Coronary artery (tissue), 2 donors: ENCODE measurements at regions not wholly inside any gene's neighbourhood (a gene's known extent, or its start where the extent isn't known, plus 50 kb on each side); places are given as distances from the start of the nearest gene placed in this dataset.

Source experiments
- DNase-seq: peaks from one replicate; pipeline ENCODE4 v3.0.0-alpha.2; 2017; ENCODE audit warnings: low spot score
- H3K27ac ChIP-seq, 2 donors: fragments of 200-600 bp; sonication (generic); one replicate each; pipeline ENCODE4 v1.5.1; 2016 to 2019
- H3K4me3 ChIP-seq: fragments of 200-600 bp; sonication (generic); 2 replicates; pipeline ENCODE4 v1.5.1; 2016; ENCODE audit warnings: mild to moderate bottlenecking, moderate library complexity
- CTCF ChIP-seq: fragments of 200-600 bp; sonication (generic); IDR thresholded peaks from one replicate; pipeline ENCODE4 v1.5.1; 2019; ENCODE audit warnings: antibody characterized with exemption

GRCh38 chr12:105864316-105864715 is 274.4 kb downstream of the NUAK1 start:
- Histone ChIP-seq H3K4me3 (no peak overlapping the region), H3K27ac (no peak overlapping the region)
- no peak for TF ChIP-seq CTCF
- no peak for DNase-seq

- DNase-seq: no peak
- Histone ChIP-seq H3K27ac (no peak overlapping the region), H3K4me3 (no peak overlapping the region)
- no peak for TF ChIP-seq CTCF
These were observed 273.9 kb downstream of the NUAK1 start for GRCh38 chr12:105864901-105865300.

DNA sequence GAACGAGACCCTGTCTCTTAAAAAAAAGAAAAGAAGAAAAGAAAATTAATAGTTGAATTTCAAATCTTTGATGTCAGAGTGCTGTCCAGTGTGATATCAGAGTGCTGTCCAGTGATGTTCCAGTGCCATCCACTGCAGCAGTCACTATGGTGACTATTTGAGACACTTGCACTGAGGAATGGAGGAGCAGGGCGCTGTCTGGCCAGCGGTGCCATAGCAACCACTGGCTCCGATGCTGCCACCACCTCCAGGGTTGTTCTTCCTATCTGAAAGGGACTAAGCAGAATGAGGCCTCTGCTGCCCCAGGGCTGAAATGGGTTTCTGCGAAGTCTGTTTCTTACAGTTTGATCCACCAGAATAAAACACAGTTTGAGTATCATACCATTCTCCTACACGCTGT is 272.9 kb downstream of the NUAK1 start:
- H3K4me3 ChIP-seq: no peak overlapping the region
- TF ChIP-seq CTCF: no peak
- DNase-seq: no peak
- no peak overlapping the region for H3K27ac ChIP-seq

DNA sequence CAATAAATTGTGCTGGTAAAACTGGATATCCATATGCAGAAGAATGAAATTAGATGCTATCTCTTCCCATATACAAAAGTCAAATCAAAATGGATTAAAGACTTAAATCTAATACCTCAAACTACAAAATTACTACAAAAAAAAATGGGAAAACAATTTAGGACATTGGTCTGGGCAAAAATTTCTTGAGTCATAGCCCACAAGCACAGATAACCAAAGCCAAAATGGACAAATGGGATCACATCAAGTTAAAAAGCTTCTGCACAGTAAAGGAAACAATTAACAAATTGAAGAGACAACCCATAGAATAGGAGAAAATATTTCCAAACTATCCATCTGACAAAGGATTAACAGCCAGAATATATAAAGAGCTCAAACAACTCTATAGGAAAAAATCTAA is 264.6 kb downstream of the NUAK1 start:
- Histone ChIP-seq H3K4me3 (no peak overlapping the region), H3K27ac (no peak overlapping the region)
- no peak for TF ChIP-seq CTCF
- DNase-seq: no peak

DNA sequence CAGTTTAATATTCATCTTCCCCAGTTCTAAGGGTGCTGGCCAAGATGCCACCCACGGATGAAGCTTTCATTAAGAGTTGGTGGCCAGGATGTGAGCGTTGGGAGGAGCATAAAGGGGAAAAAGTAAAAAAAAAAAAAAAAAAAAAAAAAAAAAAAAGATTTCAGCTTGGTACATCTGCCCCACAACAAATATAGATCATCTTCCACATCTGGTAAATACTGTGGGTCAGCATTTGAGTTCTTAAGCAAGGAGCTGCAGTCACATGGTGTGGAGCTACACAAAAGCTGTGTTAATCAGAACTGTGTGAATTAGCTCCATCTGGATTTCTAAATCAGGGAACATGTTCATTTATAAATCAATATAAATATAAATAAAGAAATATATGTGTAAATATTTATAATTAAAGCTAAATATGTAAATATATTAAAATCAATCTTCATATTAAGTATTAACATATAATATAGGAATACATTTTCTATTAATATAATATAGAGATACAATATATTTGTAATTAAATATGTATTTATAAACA is 262.3 kb downstream of the NUAK1 start:
- Histone ChIP-seq H3K4me3 (no peak overlapping the region), H3K27ac (no peak overlapping the region)
- no peak for DNase-seq
- no peak for TF ChIP-seq CTCF

DNA sequence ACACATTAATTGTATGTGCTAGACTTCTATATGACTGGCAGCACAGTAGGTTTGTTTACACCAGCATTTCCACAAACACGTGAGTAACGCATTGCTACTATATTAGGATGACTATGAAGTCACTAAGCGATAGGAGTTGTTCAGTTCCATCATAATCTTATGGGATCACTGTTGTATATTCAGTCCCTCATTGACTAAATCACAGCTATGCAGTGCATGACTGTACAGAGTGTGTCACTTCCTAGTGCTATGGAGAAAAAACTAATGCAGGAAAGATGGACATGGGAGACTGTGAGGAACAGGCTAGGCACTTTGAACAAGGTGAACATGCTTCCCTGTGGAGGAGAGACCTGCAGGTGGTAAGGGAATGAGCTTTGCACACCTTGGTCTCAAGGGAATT is 259.8 kb downstream of the NUAK1 start:
- Histone ChIP-seq H3K27ac (no peak overlapping the region), H3K4me3 (no peak overlapping the region)
- TF ChIP-seq CTCF: no peak
- DNase-seq: no peak

DNA sequence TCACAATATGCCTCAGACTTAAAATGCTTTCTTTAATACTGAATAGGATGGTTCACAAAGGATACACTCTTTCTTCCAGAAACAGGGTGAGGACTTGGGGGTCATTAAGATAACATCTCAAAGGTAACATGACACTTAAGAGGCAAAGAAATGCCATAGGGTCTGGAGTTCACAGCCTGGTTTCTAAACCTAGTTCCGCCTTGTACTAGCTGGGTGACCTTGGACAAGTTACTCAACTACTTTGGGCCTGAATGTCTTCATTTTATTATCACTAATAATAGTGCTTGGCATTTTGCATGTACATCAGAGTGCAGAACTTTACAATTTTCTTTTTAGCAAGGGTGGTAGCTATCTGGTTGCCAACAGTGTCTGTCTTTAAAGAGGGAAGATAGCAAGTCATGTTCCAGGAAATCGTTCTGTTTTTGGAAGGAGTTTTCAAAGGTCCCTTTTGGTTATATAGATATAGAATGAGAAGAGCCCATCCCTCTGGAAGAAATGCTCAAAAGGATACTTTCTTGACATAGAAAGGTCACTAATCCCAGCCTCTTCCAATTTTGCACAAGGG is 257.8 kb downstream of the NUAK1 start:
- DNase-seq: no peak
- no peak for TF ChIP-seq CTCF
- no peak overlapping the region for H3K27ac ChIP-seq
- H3K4me3 ChIP-seq: no peak overlapping the region
